Aorta (tissue), 5 donors: ENCODE measurements at regions not wholly inside any gene's neighbourhood (a gene's known extent, or its start where the extent isn't known, plus 50 kb on each side); places are given as distances from the start of the nearest gene placed in this dataset.

ENCODE experiments used
- ATAC-seq: fragments of 200-7000 bp; cut with Tn5 transposase; one replicate; pipeline ENCODE4 v1.9.1; 2022; ENCODE audit warnings: moderate library complexity; ENCODE audit not compliant: low FRiP score
- DNase-seq, 2 donors: peaks; one replicate each; pipeline ENCODE4 v3.0.0-alpha.2; 2020
- H3K27ac ChIP-seq, 2 donors: one replicate each; pipeline ENCODE4 v1.5.1; 2013; ENCODE audit warnings: low read length in 2 of 2, mild to moderate bottlenecking in 2 of 2, moderate library complexity in 2 of 2, control low read depth in 1 of 2, inconsistent platforms in 1 of 2, low read depth in 1 of 2
- H3K27me3 ChIP-seq, 2 donors: one replicate each; pipeline ENCODE4 v1.6.1; 2013; ENCODE audit warnings: control low read depth in 1 of 2, low read length in 1 of 2, mild to moderate bottlenecking in 1 of 2, moderate library complexity in 1 of 2; ENCODE audit not compliant: insufficient read depth in 2 of 2, control insufficient read depth in 1 of 2
- H3K36me3 ChIP-seq, 2 donors: one replicate each; pipeline ENCODE4 v1.6.1; 2013; ENCODE audit warnings: control low read depth in 1 of 2, low read length in 1 of 2, mild to moderate bottlenecking in 1 of 2; ENCODE audit not compliant: insufficient read depth in 2 of 2, control insufficient read depth in 1 of 2
- H3K4me1 ChIP-seq, 2 donors: one replicate each; pipeline ENCODE4 v1.6.1; 2013; ENCODE audit warnings: low read length in 2 of 2, control low read depth in 1 of 2, mild to moderate bottlenecking in 1 of 2, moderate library complexity in 1 of 2; ENCODE audit not compliant: insufficient read depth in 2 of 2, control insufficient read depth in 1 of 2
- H3K4me3 ChIP-seq, 2 donors: one replicate each; pipeline ENCODE4 v1.5.1; 2013; ENCODE audit warnings: low read length in 2 of 2, control low read depth in 1 of 2, mild to moderate bottlenecking in 1 of 2
- H3K9me3 ChIP-seq: one replicate; pipeline ENCODE4 v1.6.1; 2013; ENCODE audit warnings: mild to moderate bottlenecking, low read length; ENCODE audit not compliant: control insufficient read depth
- WGBS, 2 donors: extraction: QIAGEN DNeasy Blood & Tissue Kit; methylation state at CpG; one replicate each; pipeline ENCODE4 v1.1.7; 2013; 5-methylcytosine and 5-hydroxymethylcytosine counted together
- intact Hi-C, 2 donors: fragments of 100-400 bp; cut with DNase I; formaldehyde crosslinking; loops; one replicate each; pipeline versions ENCODE4 v1.14.2 to v1.15.0; 2022
- donor health status: healthy with polysubstance abuse.
- donor health status: Bipolar disorder and iron deficiency.
- donor health status: DM: no; HTN: no; CAD: no.
- donor health status: DM: no; HTN: no; CAD: no.
- donor health status: DM: yes; HTN: yes; CAD: no.

- Histone ChIP-seq H3K9me3 (no peaks in the 10 kb centered on the region), H3K4me1 (no peaks in the 10 kb centered on the region), H3K27ac (no peak overlapping the region), H3K4me3 (no peak overlapping the region), H3K36me3 (no peaks in the 10 kb centered on the region), H3K27me3 (no peaks in the 10 kb centered on the region)
- DNase-seq (no peak), ATAC-seq (no peak)
- 91 to 95% methylated on average over 8 of the region's 8 CpGs for WGBS, 2 donors
- intact Hi-C loops = no loop called here
These were observed 151.7 kb upstream of the PROK2 start for GRCh38 chr3:71936681-71937080.

DNA sequence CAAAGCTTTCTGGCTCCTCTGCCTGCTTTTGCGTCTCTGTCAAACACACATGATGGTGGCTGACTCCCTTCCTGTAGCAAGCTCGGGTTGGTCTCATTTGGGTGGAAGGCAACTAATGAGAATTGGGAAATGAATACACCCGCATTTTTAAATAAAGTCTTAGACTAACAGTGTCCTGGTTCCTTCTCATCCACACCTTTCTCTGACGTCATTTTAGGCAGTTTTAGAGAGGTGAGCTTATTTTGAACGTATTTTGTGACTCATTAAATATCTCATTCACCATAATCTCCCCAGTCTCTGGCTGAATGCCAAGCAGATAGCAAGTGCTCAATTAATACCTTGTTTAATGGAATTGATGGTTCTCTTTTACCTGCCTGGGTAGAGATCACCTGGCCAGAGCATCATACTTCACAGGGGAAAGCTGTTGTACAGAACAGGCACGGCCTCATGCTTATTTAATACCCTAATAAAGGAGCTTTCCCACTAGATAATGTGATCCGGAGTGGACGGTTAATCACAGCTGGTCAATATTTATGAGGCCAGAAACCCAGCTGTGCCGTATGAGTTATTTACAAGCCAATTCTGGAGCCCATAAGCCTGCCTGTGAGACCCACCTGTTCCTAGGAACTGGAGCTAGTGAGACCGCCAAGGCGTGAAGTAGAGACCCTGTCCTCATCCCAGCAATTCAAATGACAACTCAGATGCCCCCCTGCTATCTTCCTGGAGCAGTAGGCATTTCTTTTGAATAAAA, 149.7 kb upstream of the PROK2 start:
- no peak overlapping the region for H3K4me3 ChIP-seq
- no peaks in the 10 kb centered on the region for H3K27me3 ChIP-seq
- no peak overlapping the region for H3K27ac ChIP-seq
- no peaks in the 10 kb centered on the region for H3K9me3 ChIP-seq
- no peaks in the 10 kb centered on the region for H3K4me1 ChIP-seq
- no peaks in the 10 kb centered on the region for H3K36me3 ChIP-seq
- intact Hi-C loops = no loop called here
- ATAC-seq = no peak
- DNase-seq = no peak
- 95 to 98% methylated on average over 11 of the region's 11 CpGs for WGBS, 2 donors

DNA sequence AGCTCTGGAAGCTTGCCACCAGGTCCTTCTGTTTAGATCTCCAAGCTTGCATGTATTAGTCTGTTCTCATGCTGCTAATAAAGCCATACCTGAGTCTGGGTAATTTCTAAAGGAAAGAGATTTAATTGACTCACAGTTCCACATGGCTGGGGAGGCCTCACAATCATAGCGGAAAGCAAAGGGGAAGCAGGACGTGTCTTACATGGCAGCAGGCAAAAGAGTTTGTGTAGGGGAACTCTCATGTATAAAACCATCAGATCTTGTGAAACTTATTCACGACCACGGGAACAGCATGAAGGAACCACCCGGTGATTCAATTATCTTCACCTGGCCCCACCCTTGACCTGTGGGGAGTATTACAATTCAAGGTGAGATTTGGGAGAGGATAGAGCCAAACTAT, 147.0 kb upstream of the PROK2 start:
- no peak overlapping the region for H3K27ac ChIP-seq
- ATAC-seq (no peak), DNase-seq (no peak)
- intact Hi-C loops = no loop called here
- H3K4me3 ChIP-seq = no peak overlapping the region
- no peaks in the 10 kb centered on the region for H3K36me3 ChIP-seq
- H3K9me3 ChIP-seq = no peaks in the 10 kb centered on the region
- WGBS, 2 donors = 82 to 88% methylated on average over 5 of the region's 5 CpGs
- H3K4me1 ChIP-seq = no peaks in the 10 kb centered on the region
- H3K27me3 ChIP-seq = no peaks in the 10 kb centered on the region

DNA sequence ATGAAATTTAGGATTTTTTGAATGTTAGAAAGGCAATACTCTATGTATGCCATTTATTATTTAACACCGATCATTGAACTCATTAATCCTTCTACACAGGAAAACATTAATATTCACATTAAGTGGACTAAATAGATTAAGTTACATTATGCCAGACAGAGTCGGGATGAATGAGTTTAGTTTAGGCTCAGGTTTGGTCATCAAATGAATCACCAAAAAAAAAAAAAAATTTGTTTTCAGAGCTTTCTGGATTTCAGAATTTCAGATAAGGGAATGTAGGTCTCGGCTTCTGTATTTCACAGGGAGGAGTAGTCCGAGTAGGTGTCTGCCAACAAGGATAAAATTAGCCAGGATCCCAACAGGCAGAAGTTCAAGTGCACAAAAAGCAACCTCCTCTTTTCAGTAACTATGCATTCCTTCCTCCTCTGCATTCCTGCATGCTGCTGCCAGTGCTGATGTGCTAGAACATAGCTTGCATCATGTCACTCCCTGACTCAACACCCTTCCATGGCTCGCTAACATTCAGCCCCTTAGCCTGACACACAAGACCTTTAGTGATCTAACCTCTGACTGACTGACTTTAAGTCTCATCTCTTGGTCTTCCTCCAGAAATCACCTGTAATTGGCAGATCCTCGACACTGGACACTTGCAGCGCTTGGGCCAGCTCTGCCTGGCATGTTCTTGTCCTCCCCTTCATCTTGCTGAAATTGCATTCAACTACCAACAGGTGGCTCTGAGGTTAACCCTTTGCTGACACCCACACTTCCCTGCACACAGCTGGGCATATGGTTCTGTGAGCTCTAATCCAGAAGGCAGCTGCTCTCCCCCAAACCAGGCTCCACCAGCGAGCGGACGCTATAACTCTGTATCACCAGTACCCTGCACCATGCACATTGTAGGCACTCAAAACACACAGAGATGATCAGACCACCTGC, 145.4 kb upstream of the PROK2 start:
- Histone ChIP-seq H3K9me3 (no peaks in the 10 kb centered on the region), H3K4me3 (no peak overlapping the region), H3K36me3 (no peaks in the 10 kb centered on the region), H3K27ac (no peak overlapping the region), H3K4me1 (no peaks in the 10 kb centered on the region), H3K27me3 (no peaks in the 10 kb centered on the region)
- DNase-seq (no peak), ATAC-seq (no peak)
- WGBS, 2 donors = 63 to 72% methylated on average over 10 of the region's 10 CpGs
- intact Hi-C loops = no loop called here

DNA sequence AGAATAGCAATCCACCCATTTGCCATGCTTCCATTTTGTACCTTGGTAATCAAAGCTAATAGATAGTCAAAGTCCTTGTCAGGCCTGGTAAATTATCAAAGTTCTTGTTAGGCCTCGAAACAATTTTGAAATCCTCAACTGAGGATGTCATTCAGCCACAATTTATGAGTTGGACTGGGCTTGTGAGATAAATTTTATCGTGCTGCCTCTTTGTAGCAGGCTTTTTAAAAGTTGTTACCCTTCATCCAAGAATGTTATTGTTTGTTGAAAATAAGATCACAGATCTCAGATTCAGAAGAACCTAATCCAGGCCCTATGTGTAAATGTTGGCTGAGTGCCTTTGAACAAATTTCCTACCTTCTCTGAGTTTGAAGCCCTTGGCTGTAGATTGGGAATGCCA, 143.3 kb upstream of the PROK2 start:
- Histone ChIP-seq H3K27ac (no peak overlapping the region), H3K4me1 (no peaks in the 10 kb centered on the region), H3K36me3 (no peaks in the 10 kb centered on the region), H3K4me3 (no peak overlapping the region), H3K9me3 (no peaks in the 10 kb centered on the region), H3K27me3 (no peaks in the 10 kb centered on the region)
- no peak for ATAC-seq
- DNase-seq = no peak
- intact Hi-C loops = no loop called here
- WGBS, 2 donors = 73 to 85% methylated on average over 2 of the region's 2 CpGs

DNA sequence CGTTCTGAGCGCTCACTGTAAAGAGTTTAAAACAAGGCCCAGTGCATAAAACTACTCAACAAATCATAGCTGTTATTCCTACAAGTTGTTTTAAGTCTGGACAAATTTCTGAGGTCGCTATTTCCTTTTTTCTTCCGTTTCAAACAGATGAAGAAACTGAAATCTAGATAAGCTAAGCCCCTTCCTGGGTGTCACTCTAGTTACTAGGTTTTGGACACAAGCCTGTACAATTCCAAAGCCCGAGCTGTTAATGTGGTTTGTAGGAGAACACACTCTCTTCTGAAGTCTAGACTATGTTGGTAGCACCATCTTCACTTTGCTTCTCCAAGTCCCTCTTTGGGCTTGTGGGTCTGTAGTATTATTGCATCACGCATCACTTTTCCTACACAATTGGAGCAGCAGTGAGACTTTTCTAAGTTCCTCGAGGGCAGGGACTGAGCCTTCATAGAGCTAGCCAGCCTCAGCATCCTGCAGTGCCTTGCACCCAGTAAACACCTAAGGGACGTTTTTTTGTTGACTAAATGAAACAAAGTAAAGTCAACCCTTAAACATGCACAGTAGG, 142.6 kb upstream of the PROK2 start:
- H3K9me3 ChIP-seq = no peaks in the 10 kb centered on the region
- ATAC-seq (no peak), DNase-seq (no peak)
- H3K36me3 ChIP-seq = no peaks in the 10 kb centered on the region
- no peaks in the 10 kb centered on the region for H3K4me1 ChIP-seq
- no peak overlapping the region for H3K27ac ChIP-seq
- H3K27me3 ChIP-seq = no peaks in the 10 kb centered on the region
- 88 to 90% methylated on average over 8 of the region's 8 CpGs for WGBS, 2 donors
- H3K4me3 ChIP-seq = no peak overlapping the region
- intact Hi-C loops = no loop called here

DNA sequence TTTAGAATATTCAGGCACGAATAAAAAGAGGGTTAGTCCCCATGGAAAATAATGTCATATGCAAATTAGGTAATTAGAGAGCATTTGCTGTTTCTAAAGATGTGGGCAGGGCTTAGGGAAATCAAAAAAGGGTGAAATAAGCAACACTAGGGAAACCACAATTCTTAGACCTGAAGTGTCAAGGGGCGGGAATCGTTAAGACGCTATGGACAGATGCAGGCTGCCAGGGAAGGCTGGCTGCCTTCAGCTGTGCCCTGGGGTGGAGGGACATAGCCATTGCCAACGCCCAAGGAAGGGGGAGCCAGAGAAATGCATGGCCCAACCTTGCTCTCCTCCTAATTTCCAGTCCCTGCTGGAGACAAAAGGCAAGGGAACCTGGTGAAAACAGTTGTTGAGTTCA, 141.7 kb upstream of the PROK2 start:
- WGBS, 2 donors = 84 to 85% methylated on average over 5 of the region's 5 CpGs

GRCh38 chr3:71926262-71926600, 141.3 kb upstream of the PROK2 start:
- Histone ChIP-seq H3K4me1 (no peaks in the 10 kb centered on the region), H3K27me3 (no peaks in the 10 kb centered on the region), H3K9me3 (no peaks in the 10 kb centered on the region), H3K27ac (no peak overlapping the region), H3K36me3 (no peaks in the 10 kb centered on the region), H3K4me3 (no peak overlapping the region)
- intact Hi-C loops = no loop called here
- no peak for ATAC-seq
- DNase-seq = no peak
- WGBS, 2 donors = 66 to 68% methylated on average over 2 of the region's 2 CpGs

More for the DNA sequence above, 141.7 kb upstream of the PROK2 start:
- no peak overlapping the region for H3K4me3 ChIP-seq
- H3K4me1 ChIP-seq = no peaks in the 10 kb centered on the region
- no peak overlapping the region for H3K27ac ChIP-seq
- DNase-seq (no peak), ATAC-seq (no peak)
- intact Hi-C loops = no loop called here
- no peaks in the 10 kb centered on the region for H3K9me3 ChIP-seq
- H3K36me3 ChIP-seq = no peaks in the 10 kb centered on the region
- no peaks in the 10 kb centered on the region for H3K27me3 ChIP-seq
